ENCODE measurements at regions not wholly inside any gene's neighbourhood (a gene's known extent, or its start where the extent isn't known, plus 50 kb on each side); places are given as distances from the start of the nearest gene placed in this dataset.

- TF ChIP-seq CTCF (IDR thresholded peaks at IDR 0.05), result no peak
- ATAC-seq (no peak), DNase-seq (no peak)
- Histone ChIP-seq H3K27ac (no peak overlapping the region), H3K4me3 (no peak overlapping the region), H3K27me3 (no peaks in the 10 kb centered on the region), H3K36me3 (no peaks in the 10 kb centered on the region), H3K4me1 (peaks cover 0 to 5% (median 0%) of the 10 kb centered on the region in 9 donors), H3K9me3 (peaks cover 0 to 25% (median 9%) of the 10 kb centered on the region in 11 donors)
- intact Hi-C loops (cut with DNase I), result no loop called here
These were observed 70.1 kb downstream of the ZNF330 start for GRCh38 chr4:141290771-141291170.

- intact Hi-C loops (cut with DNase I), result no loop called here
- no peaks in the 10 kb centered on the region for H3K36me3 ChIP-seq
- ATAC-seq (no peak), DNase-seq (no peak)
- peaks cover 0 to 5% (median 0%) of the 10 kb centered on the region in 9 donors for H3K4me1 ChIP-seq
- peaks cover 0 to 25% (median 9%) of the 10 kb centered on the region in 11 donors for H3K9me3 ChIP-seq
- TF ChIP-seq CTCF (IDR thresholded peaks at IDR 0.05), result no peak
- WGBS, 2 donors, result 73 to 85% methylated on average over 2 of the region's 2 CpGs
- no peak overlapping the region for H3K27ac ChIP-seq
- H3K27me3 ChIP-seq, result no peaks in the 10 kb centered on the region
- H3K4me3 ChIP-seq, result no peak overlapping the region
These were observed 73.6 kb downstream of the ZNF330 start for GRCh38 chr4:141294306-141294705.

- no peaks in the 10 kb centered on the region for H3K27me3 ChIP-seq
- H3K4me1 ChIP-seq, result peaks cover 0 to 13% (median 0%) of the 10 kb centered on the region in 9 donors
- 29 to 51% methylated on average over 2 of the region's 2 CpGs for WGBS, 2 donors
- H3K36me3 ChIP-seq, result no peaks in the 10 kb centered on the region
- no peak overlapping the region for H3K4me3 ChIP-seq
- TF ChIP-seq CTCF (IDR thresholded peaks at IDR 0.05), result no peak
- intact Hi-C loops (cut with DNase I), result no loop called here
- DNase-seq, result peak in 1 of 2 donors; percentile 21
- peak; percentile 38 to 92 (median 87) for ATAC-seq
- H3K9me3 ChIP-seq, result no peaks in the 10 kb centered on the region
- H3K27ac ChIP-seq, result peak overlapping the region in 6 of 10 donors; percentile 37 to 76 (median 62)
These were observed 80.5 kb downstream of the ZNF330 start for GRCh38 chr4:141301216-141301615.

GRCh38 chr4:141302924-141303323 lies 82.2 kb downstream of the ZNF330 start:
- intact Hi-C loops (cut with DNase I), result no loop called here
- no peak overlapping the region for H3K27ac ChIP-seq
- H3K4me3 ChIP-seq, result no peak overlapping the region
- ATAC-seq (no peak), DNase-seq (no peak)
- H3K36me3 ChIP-seq, result no peaks in the 10 kb centered on the region
- H3K27me3 ChIP-seq, result no peaks in the 10 kb centered on the region
- TF ChIP-seq CTCF (IDR thresholded peaks at IDR 0.05), result no peak
- H3K4me1 ChIP-seq, result peaks cover 0 to 19% (median 0%) of the 10 kb centered on the region in 9 donors
- WGBS, 2 donors, result 59 to 60% methylated on average over 1 of the region's 1 CpG
- H3K9me3 ChIP-seq, result no peaks in the 10 kb centered on the region

Data from heart right ventricle (tissue), 16 donors.